GM12875 (cell line): ENCODE measurements at regions not wholly inside any gene's neighbourhood (a gene's known extent, or its start where the extent isn't known, plus 50 kb on each side); places are given as distances from the start of the nearest gene placed in this dataset.
"Not testable (repeated sequence)": the region's sequence is repeated elsewhere in the genome, so short reads cannot be mapped to it uniquely, and the experiment has no call there.

Experiments used
- H3K4me3 ChIP-seq: one replicate; pipeline ENCODE4 v1.5.1; 2011; ENCODE audit warnings: low read depth, low read length, control low read depth
- CTCF ChIP-seq: IDR thresholded peaks from 2 replicates; pipeline ENCODE4 v1.5.1; 2011; ENCODE audit warnings: low read depth, mild to moderate bottlenecking, control low read depth, inconsistent platforms, low read length, moderate library complexity, borderline replicate concordance; ENCODE audit not compliant: insufficient read depth

GRCh38 chr6:141521440-141521839 lies 611.3 kb upstream of the GJE1 start:
- TF ChIP-seq CTCF: no peak
- no peak overlapping the region for H3K4me3 ChIP-seq

- TF ChIP-seq CTCF: no peak
- H3K4me3 ChIP-seq: no peak overlapping the region
Measured at GRCh38 chr6:141513830-141514229, 618.9 kb upstream of the GJE1 start.

- no peak for TF ChIP-seq CTCF
- H3K4me3 ChIP-seq: no peak overlapping the region
Measured at GRCh38 chr6:141510803-141511202, 621.9 kb upstream of the GJE1 start.

- not testable (repeated sequence) for H3K4me3 ChIP-seq
Measured at GRCh38 chr6:141506062-141506461, 626.7 kb upstream of the GJE1 start.

- not testable (repeated sequence) for H3K4me3 ChIP-seq
Measured at GRCh38 chr6:141504318-141504717, 628.4 kb upstream of the GJE1 start.

- TF ChIP-seq CTCF: no peak
Measured at GRCh38 chr6:141501616-141502015, 631.1 kb upstream of the GJE1 start.

GRCh38 chr6:141498977-141499376 lies 633.7 kb upstream of the GJE1 start:
- TF ChIP-seq CTCF: no peak

More at GRCh38 chr6:141501616-141502015, 631.1 kb upstream of the GJE1 start:
- H3K4me3 ChIP-seq: no peak overlapping the region

GRCh38 chr6:141492521-141493284 lies 640.0 kb upstream of the GJE1 start:
- H3K4me3 ChIP-seq: no peak overlapping the region
- TF ChIP-seq CTCF: no peak

More at GRCh38 chr6:141498977-141499376, 633.7 kb upstream of the GJE1 start:
- no peak overlapping the region for H3K4me3 ChIP-seq
